Myocyte (in vitro differentiated cells): ENCODE measurements at regions not wholly inside any gene's neighbourhood (a gene's known extent, or its start where the extent isn't known, plus 50 kb on each side); places are given as distances from the start of the nearest gene placed in this dataset.
"Not testable (repeated sequence)": the region's sequence is repeated elsewhere in the genome, so short reads cannot be mapped to it uniquely, and the experiment has no call there.

Experiments
- DNase-seq: peaks from one replicate; pipeline ENCODE4 v3.0.0-alpha.2; 2012; ENCODE audit warnings: low read depth

DNA sequence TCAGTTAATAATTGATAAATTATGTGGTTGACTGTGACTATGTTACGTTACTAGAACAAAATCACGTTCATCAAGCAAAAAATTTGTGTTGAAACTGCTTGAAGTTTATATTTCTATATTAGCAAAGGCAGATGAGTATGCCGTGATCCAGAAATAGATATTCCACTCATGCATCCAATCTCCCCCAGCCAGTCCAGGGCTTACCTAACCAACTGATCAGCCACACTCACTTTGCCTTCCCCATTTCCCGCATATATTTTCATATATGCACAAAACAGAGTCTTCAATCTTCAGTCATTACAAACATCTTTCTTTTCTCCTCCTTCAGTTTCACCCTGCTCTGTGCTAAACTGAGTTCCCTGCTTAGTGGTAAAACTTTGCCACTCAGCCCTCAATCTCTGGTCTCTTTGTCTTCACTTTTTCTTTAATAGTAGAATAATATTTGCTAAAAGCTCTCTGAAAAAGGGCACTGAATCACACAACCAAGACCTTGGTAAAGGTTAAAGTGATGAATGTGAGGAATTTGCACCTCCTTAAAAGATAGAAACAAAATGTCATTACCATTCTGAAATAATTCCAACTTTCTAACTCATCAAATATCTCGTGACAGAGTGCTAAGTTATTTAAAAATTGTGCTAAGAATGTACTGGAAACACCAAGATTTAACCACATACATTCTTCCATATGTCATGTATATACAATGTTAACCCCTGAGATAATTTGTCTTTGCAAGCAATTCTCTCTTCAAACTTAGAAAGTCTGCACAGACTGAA is 893.2 kb upstream of the CRIM1 start:
- no peak for DNase-seq

DNA sequence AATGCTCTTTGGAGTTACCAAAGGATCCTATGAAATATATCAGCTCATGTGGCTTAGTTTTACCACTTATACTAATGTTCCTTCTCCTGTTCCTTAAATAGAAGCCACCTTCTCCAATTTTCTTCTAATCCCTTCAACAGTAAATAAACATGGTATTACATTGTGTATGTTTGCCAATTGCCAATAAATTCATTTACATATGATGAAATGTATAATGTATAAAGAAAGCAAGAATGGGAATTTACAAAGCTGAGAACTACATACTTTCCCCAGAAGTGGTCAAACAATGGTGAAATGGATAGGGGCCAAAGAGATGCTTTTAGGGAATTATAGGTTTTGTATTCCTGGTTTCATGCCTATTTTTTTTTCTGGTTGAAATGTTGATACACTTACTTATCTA is 894.2 kb upstream of the CRIM1 start:
- DNase-seq = no peak

DNA sequence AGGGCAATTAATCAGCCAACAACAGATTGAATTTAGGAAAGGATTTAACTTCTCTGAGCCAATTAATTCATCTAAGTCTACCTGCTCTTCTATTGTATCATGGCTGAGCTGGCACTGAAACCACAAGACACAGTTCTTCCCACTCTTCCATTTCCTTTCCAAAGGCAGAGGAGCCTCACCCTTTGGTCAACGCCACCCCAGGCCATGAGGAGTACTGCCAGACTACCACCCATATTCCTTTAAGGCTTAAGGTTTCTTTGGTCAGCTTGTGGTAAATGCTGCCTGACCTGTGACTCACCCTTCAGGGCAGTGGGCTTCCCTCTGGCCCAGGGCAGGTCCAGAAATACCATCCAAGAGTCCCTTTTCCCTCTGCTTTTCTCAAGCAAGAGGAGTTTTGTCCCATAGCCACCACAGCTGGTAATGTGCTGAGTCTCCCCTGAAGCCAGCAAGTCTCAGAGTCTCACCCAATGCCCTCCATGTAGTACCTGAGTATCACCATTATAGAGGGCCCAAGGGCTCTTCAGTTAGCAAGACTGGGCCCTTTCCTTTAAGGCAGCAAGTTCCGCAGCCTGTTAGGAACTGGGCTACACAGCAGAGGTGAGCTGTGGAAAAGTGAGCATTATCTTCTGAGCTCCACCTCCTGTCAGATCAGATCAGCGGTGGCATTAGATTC is 900.5 kb upstream of the CRIM1 start:
- DNase-seq = peak; percentile 70

DNA sequence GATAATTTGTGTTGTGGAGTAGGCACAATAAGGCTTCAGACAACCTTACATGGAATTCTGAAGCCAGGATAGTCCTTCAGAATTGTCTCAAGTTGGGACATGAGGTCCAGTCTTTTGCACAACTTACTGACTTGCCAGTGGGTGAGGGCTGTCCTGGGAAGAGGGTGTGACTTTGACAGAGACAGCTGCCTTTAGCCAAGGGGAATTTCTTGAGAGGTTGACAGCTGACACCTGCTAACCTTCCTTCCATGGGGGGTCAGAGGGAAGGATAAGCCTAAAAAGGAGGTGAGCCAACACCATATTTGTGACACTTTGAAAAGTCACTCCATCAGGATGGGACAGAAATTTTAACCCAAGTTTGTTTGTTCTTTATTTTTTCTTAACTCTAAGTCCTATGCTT is 907.8 kb upstream of the CRIM1 start:
- DNase-seq = peak; percentile 79

DNA sequence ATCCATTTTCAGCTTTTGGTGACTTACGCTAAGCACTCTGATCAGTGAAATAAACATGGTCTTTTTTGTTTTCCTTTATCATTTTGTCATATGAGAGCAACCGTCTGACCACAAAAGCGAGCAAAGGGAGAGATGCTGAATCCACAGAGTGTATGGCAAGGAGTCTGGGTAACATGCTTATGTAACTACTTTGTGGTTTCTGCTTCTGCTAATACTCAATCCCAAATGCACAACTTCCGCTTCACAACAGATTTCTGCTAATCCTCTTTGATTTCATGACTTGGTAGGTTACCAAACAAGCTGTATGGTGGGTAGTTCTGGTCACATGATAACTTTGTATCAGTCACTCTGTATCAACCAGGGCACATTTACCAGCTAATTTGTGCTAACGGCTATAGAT is 908.4 kb upstream of the CRIM1 start:
- DNase-seq = peak; percentile 45

DNA sequence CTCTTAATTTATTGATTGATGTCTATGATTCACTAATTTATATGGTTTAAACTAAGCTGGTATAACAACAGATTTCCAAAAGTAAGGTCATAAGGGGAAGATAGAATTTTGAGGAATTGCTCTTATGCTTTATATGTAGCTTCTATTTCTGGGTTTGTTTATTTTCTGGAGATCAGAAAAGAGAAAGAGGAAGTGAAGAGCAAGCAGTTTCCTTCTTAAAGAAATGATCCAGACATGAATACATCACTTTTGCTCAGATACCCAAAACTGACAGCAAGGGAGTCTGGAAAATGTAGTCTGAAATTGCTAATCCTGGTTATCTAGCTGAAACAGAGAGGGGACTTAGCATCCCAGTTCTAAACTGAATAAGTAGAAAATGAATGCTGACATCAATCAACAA is 912.5 kb upstream of the CRIM1 start:
- DNase-seq = no peak

DNA sequence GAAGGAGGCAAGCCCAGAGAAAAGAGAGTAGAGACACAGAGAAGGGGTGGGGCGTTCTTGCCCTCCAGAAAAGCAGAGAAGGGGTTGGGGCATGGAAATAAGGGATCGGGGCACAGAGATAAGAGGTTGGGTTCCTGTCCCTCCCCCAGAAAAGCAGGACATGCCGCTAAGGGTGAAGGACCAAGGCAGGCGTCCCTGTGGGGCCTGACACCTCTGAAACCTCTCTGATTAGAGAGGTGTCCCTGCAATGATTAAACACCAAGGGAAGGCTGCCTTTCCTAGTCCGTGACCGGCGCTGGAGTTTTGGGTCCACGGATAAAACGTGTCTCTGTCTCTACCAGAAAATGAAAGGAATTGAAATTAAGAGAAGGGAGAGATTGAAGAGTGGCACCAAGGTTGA is 914.0 kb upstream of the CRIM1 start:
- not testable (repeated sequence) for DNase-seq

DNA sequence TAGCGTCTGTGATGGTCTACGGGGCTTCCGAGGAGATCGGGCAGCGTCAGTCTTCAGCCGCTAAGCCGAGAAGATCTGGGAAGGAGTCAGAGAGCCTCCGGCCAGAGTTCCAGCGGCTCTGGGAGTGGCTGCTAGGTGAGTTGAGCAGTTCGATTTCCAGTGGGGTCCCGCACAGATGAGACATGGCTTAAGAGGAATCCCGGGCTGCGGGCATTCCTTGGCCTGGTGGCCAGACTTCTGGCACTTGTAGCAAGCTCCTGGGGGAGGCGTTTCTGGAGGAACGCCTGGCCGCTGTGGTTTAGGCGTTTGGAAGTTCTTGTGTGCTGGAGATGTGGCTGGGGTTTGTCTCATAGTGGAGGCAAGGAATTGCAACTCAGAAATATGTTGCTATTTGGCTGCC is 915.3 kb upstream of the CRIM1 start:
- not testable (repeated sequence) for DNase-seq

DNA sequence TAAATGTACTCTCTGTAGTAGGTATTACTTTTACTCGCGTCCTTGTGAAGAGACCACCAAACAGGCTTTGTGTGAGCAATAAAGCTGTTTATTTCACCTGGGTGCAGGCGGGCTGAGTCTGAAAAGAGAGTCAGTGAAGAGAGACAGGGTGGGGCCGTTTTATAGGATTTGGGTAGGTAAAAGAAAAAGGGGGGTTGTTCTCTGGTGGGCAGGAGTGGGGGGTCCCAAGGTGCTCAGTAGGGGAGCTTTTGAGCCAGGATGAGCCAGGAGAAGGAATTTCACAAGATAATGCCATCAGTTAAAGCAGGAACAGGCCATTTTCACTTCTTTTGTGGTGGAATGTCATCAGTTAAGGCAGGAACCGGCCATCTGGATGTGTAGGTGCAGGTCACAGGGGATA is 918.7 kb upstream of the CRIM1 start:
- DNase-seq = not testable (repeated sequence)

DNA sequence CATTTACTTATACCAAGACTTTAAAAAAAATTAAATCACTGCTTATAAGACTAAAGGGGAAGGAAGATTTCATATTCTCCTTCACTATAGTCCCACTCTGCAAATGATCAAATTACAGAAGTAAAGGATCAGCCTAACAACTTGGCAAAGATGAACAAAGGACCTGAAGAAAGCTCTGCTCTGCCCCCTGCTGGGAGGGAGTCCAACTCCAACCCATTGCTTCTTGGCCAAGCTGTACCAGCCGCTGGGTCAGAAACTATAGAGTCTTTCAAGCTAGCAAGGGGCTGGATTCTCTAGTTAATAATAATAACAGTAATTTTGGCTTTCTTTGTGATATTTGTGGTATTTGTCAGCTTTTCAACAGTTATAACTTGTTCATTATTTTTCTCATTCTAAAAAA is 927.0 kb upstream of the CRIM1 start:
- peak; percentile 15 for DNase-seq

DNA sequence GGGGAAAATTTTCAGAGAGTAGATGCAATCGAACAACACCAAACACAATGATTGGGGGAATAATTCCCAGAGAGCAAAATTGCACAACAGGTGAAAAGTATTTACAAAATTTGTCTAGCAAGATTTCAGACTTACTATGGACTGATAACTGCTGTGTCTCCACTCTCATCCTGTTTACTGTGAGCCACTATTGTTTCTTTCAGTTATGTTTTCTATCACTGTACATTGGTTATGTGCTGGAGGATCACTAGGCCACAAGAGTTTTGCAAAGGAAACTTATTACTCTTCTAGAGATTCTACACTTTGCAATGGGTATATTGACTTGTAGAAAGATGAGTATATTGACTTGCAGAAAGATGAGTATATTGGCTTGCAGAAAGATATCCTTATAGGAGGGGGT is 934.1 kb upstream of the CRIM1 start:
- no peak for DNase-seq

DNA sequence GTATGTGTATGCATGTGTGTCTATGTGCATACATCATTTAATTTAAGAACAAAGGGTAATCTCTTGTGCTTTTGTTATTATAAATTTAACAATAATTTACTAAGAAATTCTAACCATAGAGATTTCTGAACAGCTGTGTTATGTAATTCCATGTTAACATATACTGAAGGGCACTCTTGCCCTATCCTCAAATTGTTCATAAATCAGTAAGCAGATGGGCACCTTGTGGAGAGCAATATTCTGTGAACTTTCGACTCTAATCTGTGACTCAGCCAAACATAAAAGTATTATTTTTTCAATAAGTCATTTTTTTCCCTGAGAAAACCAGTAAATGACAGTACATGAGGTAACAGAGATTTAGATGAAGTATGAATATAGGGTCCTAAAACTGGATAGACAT is 938.3 kb upstream of the CRIM1 start:
- no peak for DNase-seq

DNA sequence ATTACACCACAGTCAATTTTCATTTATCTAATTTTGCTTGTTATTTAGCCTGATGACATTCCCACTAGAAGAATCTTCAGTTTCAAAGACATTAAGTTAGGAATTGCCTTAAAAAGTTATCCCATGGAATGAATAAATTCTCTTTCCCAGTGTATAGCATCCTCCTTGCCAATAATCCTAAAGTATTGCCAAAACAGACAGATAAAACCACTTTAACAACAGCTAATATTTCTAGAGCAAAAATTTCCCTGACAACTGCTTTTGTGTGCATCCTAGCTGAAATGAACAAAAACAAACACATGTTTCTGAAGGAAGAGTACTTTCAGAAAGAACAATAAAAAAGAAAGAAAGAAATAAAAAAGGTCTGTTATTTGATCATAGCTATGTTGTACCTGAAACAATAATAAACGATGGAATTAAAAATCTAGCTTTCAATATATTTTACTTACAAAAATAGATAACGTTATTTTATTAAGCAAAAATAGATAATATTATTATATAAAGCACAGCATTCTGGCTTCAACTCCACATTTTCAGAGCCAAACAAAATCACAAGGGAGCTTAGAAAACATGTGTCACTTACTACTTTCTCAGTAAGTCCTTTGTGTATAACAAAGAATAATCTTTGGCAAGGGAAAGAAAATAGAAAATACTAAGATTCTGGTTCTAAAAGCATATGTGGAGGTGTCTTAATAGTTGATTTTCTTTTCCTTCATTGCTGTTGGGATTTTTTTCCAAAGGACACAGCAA is 939.0 kb upstream of the CRIM1 start:
- DNase-seq = no peak

DNA sequence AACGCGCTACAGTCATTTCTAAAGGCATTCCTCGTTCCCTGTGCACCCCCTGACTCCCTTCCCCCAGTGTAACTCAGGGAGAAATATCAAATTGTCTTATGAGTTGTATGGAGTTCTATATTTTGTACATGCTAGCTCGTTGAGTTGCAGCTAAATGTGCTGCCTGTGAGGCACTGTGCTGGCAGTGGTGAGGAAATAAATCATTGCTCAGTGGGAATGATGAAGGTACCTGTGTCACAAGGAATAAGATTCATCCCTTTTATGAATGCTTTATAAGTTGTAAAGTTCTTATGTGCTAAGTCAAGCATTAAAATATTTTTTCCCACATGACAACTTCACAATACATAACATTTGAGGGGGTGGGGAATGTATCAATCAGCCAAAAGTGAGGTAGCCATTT is 939.6 kb upstream of the CRIM1 start:
- DNase-seq = no peak

DNA sequence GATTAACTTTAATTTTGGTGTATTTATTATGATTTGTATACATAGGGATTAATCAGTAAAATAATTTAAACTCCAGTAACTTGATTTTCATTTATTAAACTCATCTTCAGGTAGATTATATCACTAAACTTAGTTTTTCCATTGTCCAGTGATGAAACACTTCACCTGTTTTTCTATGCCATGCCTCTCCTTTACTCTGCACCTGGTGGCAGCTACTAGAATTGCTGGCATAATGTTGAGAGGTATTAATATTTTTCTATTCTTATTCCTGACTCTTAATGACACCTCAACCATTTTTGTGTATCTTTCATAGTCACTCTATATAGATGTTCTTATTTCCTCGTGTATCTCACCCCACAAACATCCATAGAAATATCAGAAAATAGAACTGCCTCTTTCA is 940.3 kb upstream of the CRIM1 start:
- DNase-seq = no peak

DNA sequence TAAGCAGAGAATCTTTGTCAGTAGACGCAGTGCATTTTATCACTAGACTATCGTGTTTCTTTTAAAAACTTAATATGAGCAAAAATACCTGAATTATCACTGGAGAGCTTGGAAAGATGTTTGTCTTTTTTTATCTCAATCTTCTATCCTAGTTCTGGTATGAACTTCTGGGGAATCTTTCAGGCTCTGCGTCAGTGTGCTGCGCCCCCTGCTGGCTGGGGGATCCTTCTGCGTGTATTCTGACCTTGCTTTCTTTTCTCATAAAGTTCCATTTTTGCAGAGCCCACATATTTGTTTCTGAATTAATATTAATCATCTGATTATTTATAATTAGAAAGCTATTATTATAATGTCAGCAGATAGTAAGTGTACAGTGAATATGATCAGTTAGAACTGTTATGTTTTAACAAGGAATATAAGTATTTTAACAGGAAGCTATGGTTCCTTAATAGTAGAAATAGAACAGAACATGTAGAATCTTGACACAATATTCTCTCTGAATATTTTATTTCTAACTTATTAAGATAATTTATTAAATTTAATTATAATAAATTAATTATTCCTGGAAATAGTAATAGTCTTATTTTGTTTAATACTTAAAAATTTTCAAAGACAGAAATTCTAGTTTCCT is 945.0 kb upstream of the CRIM1 start:
- peak; percentile 42 for DNase-seq

DNA sequence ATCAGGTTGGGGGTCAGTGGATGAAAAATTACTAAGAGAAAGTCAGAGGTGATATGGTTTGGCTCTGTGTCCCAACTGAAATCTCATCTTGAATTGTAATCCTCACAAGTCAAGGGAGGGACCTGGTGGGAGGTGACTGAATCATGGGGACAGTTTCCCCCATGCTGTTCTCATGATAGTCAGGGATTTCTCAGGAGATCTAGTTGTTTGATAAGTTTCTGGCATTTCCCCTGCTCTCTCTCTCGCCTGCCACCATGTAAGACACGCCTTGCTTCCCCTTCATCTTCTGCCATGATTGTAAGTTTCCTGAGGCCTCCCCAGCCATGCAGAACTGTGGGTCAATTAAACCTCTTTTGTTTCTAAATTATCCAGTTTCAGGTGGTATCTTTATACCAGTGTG is 945.8 kb upstream of the CRIM1 start:
- DNase-seq = no peak

DNA sequence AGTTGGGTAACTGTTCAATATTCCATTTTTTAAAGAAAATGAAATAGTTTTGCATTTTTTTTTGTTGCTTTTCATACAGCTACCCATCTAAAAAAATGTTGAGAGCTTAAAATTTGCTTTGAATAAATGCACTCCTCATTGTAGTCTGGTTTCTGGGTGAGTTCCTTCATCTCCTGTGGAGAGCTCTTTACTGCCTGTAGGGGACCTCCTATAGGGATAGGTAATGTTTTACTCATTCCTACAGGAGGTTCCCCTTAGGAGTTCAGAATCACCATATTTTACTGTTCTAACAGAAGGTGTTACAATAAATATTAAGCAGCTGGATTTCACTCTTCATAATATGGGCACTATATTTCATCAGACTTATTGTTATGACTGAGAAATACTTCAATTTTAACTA is 947.3 kb upstream of the CRIM1 start:
- DNase-seq = no peak

DNA sequence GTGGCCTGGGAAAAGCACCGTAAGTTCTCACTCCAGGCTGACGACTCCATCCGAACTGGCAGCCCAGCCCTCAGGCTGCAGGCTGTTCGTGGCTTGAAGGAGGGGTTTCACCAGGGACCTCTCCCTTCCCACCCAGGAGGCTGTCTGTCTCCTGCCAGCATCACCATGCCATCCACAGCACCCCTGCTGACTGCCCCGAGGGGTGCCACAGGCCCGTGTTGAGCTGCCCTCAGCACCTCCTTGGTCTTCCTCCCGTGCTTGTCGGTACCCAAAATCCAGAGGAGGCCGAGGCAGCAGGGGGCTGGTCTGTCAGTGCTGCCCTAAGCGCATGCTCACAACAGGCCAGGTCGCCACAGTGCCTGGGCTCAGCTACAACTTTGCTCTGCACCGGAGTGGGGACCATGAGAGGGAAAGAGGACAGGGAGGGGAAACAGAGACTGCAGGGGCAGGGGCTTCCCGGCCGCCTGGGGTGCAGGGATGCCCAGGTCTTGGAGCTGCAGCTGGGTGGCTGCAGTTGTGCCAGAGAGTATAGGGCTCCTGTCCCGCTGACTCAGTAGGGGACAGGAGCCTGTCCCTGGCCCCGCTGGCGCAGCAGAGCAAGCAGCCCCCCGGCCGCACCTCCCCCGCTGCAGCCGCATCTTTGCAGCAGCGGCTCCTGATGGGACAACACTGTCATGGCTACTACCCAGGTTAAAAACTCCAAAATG is 963.7 kb upstream of the CRIM1 start:
- DNase-seq = no peak

DNA sequence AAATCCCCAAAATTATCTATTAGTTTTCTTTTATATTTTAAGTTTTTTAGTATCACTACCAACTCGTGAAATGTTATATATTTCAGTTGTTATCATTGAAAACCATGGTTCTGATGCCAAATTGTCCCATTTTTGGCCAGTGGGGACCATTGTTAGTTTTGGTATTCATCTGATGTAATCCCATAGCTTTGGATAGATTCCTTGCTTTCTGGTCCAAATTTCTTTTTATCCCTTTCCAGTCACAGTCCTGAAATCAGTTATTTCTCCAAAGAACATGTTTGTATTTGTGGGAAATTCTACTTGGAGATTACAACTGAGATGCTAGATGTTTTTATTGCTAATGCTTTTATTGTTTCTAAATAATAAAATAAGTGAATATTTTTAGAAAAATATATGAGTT is 976.8 kb upstream of the CRIM1 start:
- DNase-seq = no peak

DNA sequence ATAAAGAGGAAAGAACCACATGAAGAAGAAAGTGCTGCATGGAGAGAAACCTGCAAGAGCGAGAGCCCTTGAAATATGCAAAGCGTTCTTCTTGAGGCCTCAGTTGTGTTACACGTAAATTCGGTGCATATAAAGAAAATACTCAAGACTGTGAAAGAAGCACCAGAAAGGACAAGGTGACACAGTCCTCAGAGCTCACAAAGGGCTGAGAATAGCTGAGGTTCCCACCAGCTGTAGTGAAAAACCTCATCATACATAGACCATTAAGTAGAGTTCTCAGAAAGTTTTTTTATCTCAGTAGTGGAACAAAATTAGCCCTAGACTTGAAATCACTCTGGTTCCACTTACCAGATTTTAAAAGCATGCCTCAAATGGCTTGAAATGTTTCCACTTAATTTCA is 980.7 kb upstream of the CRIM1 start:
- no peak for DNase-seq
